ENCODE measurements at regions not wholly inside any gene's neighbourhood (a gene's known extent, or its start where the extent isn't known, plus 50 kb on each side); places are given as distances from the start of the nearest gene placed in this dataset.

- TF ChIP-seq CTCF (IDR thresholded peaks at IDR 0.05) (no peak), POLR2A (IDR thresholded peaks at IDR 0.05) (no peak), POLR2AphosphoS5 (IDR thresholded peaks at IDR 0.05) (no peak), EP300 (IDR thresholded peaks at IDR 0.05) (no peak)
These were observed 53.6 kb upstream of the RBMS3 start for GRCh38 chr3:29227307-29227706.
